Ovary (tissue), 3 donors: ENCODE measurements at regions not wholly inside any gene's neighbourhood (a gene's known extent, or its start where the extent isn't known, plus 50 kb on each side); places are given as distances from the start of the nearest gene placed in this dataset.

ENCODE experiments used
- POLR2A ChIP-seq: fragments of 450-650 bp; IDR thresholded peaks from one replicate; pipeline ENCODE4 v1.6.1; 2017; ENCODE audit warnings: antibody characterized with exemption, mild to moderate bottlenecking, moderate library complexity
- TF ChIP-seq, protein P1 (sequence below), 3 donors: fragments of 450-650 bp in 2 of 3; fragments of 200-600 bp in 1 of 3; IDR thresholded peaks; one replicate each; pipeline versions ENCODE4 v1.5.1 to v1.8.0; 2016 to 2022; ENCODE audit warnings: antibody characterized with exemption in 3 of 3, mild to moderate bottlenecking in 1 of 3
- donor health status: DM: no; HTN: no; CAD: no.

DNA sequence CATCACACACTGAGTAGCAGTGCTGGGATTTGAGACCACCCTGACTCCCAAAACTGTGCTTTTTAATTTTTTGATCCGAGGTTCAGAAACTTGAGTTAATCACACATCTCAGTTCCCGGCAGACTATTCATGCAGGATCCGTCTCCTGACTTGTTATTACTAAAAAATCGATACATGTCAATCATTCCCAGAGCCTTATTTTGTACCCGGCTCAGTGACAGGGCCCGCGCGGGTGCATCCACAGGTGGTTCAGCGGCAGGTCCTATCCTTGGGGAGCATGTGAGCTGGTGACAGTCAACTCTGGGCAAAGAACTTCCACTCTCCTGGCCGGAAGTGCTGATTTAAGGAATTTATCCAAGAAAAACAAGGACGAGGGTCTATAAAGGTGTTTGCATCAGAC lies 95.9 kb upstream of the MVB12B start:
- TF ChIP-seq, protein P1, sequence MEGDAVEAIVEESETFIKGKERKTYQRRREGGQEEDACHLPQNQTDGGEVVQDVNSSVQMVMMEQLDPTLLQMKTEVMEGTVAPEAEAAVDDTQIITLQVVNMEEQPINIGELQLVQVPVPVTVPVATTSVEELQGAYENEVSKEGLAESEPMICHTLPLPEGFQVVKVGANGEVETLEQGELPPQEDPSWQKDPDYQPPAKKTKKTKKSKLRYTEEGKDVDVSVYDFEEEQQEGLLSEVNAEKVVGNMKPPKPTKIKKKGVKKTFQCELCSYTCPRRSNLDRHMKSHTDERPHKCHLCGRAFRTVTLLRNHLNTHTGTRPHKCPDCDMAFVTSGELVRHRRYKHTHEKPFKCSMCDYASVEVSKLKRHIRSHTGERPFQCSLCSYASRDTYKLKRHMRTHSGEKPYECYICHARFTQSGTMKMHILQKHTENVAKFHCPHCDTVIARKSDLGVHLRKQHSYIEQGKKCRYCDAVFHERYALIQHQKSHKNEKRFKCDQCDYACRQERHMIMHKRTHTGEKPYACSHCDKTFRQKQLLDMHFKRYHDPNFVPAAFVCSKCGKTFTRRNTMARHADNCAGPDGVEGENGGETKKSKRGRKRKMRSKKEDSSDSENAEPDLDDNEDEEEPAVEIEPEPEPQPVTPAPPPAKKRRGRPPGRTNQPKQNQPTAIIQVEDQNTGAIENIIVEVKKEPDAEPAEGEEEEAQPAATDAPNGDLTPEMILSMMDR (IDR thresholded peaks at IDR 0.05) = no peak
- no peak for TF ChIP-seq POLR2A
